IPS DF 6.9 (cell line): ENCODE measurements at regions not wholly inside any gene's neighbourhood (a gene's known extent, or its start where the extent isn't known, plus 50 kb on each side); places are given as distances from the start of the nearest gene placed in this dataset.
"Not testable (repeated sequence)": the region's sequence is repeated elsewhere in the genome, so short reads cannot be mapped to it uniquely, and the experiment has no call there.

ENCODE experiments used
- DNase-seq: peaks from one replicate; pipeline ENCODE4 v3.0.0-alpha.2; 2013; ENCODE audit warnings: low read depth, low spot score
- H3K27ac ChIP-seq: one replicate; pipeline ENCODE4 v1.5.1; 2013; ENCODE audit warnings: low read length, control low read depth
- H3K27me3 ChIP-seq: 2 replicates; pipeline ENCODE4 v1.6.1; 2013; ENCODE audit warnings: mild to moderate bottlenecking, low read length; ENCODE audit not compliant: control insufficient read depth, insufficient read depth
- H3K36me3 ChIP-seq: 2 replicates; pipeline ENCODE4 v1.6.1; 2013; ENCODE audit warnings: low read length; ENCODE audit not compliant: control insufficient read depth, insufficient read depth
- H3K4me1 ChIP-seq: 2 replicates; pipeline ENCODE4 v1.6.1; 2013; ENCODE audit warnings: low read length; ENCODE audit not compliant: control insufficient read depth, insufficient read depth
- H3K4me3 ChIP-seq: 2 replicates; pipeline ENCODE4 v1.5.1; 2013; ENCODE audit warnings: mild to moderate bottlenecking, low read length
- H3K9me3 ChIP-seq: 2 replicates; pipeline ENCODE4 v1.6.1; 2013; ENCODE audit warnings: low read length, inconsistent platforms; ENCODE audit not compliant: control insufficient read depth, insufficient read depth
- WGBS: extraction: QIAGEN DNeasy Blood & Tissue Kit; methylation state at CpG from one replicate; pipeline ENCODE4 v1.1.7; 2013; ENCODE audit warnings: mixed read lengths, missing lambda C conversion rate; ENCODE audit not compliant: insufficient read length, insufficient coverage; 5-methylcytosine and 5-hydroxymethylcytosine counted together

DNA sequence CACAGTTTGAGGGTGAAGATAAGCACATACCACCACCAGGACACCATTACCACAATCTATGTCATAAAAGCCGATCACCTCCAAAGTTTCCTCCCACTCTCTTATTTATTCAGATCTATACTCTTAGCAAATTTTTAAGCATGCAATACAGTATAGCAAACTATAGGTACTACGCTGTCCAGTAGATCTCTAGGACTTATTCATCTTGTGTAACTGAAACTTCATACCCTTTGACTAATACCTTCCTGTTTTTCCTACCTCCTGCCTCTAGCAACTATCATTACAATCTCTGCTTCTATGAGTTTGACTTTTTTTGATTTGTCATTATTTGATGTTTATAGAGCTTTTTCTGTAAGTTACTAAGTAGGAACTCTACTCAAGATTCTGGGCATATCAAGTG is 84.5 kb upstream of the MANSC4 start:
- Histone ChIP-seq H3K27me3 (no peaks in the 10 kb centered on the region), H3K36me3 (no peaks in the 10 kb centered on the region), H3K9me3 (no peaks in the 10 kb centered on the region), H3K27ac (no peak overlapping the region), H3K4me3 (no peak overlapping the region), H3K4me1 (no peaks in the 10 kb centered on the region)
- no CpG with 5 or more reads among the region's 2 CpGs for WGBS
- no peak for DNase-seq

DNA sequence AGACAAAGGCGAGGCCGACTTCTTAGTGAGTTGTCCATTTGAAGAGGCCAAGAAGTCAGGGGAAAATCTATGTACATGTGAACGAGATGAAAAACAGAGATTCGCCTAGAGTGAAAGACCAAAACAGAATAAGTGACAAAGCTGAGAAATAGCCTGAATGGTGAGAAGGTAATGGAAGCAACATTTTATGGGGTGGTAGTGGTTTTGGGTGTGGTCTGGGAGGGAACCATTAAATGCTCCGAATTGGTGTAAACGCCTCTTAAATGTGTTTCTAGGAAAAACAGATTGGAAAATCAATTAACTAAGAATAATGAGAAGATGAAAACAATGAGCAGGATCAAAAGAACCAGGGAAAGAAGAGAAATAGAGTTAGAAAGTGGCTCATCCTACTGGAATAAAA is 83.8 kb upstream of the MANSC4 start:
- no peak overlapping the region for H3K27ac ChIP-seq
- DNase-seq, result no peak
- no peaks in the 10 kb centered on the region for H3K4me1 ChIP-seq
- H3K36me3 ChIP-seq, result no peaks in the 10 kb centered on the region
- no CpG with 5 or more reads among the region's 6 CpGs for WGBS
- no peak overlapping the region for H3K4me3 ChIP-seq
- no peaks in the 10 kb centered on the region for H3K27me3 ChIP-seq
- H3K9me3 ChIP-seq, result no peaks in the 10 kb centered on the region

DNA sequence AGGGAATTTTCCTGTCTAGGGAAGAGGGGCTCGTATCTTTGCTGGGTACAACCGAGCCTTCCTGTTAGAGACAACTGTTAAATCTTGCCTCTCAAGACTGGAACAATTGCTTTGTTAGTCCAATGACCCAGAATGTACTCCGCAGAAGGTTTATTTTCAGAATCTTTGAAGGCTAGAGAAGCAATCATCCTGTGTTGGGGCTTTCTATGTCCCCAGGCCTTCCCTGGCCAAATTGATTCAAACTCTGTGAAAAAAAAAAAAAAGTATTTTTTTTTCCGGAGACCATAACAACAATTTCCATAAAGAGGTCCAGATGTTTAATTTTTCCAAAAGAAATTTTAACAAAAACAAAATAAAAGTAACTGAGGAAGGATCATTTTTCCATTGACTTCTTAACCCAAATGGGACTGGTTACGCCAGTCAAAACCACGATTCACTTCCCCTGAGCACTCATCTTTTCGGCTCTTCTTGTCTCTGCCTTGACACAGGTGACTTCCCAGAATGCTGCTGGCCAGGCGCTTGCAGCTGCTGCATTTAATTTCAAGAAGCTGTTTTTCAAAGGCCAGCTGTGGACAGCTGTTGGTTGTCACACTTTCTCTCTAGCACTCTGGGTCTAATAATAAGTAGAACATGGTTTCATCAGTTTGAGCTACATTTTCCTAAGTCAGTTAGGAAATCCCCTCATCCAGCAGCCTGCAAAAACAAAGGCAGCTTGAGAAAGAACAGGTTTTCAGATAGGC is 81.6 kb upstream of the MANSC4 start:
- Histone ChIP-seq H3K36me3 (no peaks in the 10 kb centered on the region), H3K9me3 (no peaks in the 10 kb centered on the region), H3K27ac (no peak overlapping the region), H3K4me3 (no peak overlapping the region), H3K27me3 (no peaks in the 10 kb centered on the region), H3K4me1 (no peaks in the 10 kb centered on the region)
- DNase-seq, result no peak
- no CpG with 5 or more reads among the region's 8 CpGs for WGBS

- Histone ChIP-seq H3K27ac (no peak overlapping the region), H3K9me3 (no peaks in the 10 kb centered on the region), H3K36me3 (no peaks in the 10 kb centered on the region), H3K4me1 (no peaks in the 10 kb centered on the region), H3K4me3 (no peak overlapping the region), H3K27me3 (no peaks in the 10 kb centered on the region)
- DNase-seq, result no peak
- no CpG with 5 or more reads among the region's 4 CpGs for WGBS
These were observed 79.6 kb upstream of the MANSC4 start for GRCh38 chr12:27859648-27860047.

- H3K27ac ChIP-seq, DNase-seq, H3K36me3 ChIP-seq, H3K27me3 ChIP-seq, H3K9me3 ChIP-seq, H3K4me3 ChIP-seq, H3K4me1 ChIP-seq: not testable (repeated sequence)
These were observed 77.0 kb upstream of the MANSC4 start for GRCh38 chr12:27857006-27857405.

- Histone ChIP-seq H3K27me3 (no peaks in the 10 kb centered on the region), H3K9me3 (no peaks in the 10 kb centered on the region), H3K4me1 (no peaks in the 10 kb centered on the region), H3K36me3 (no peaks in the 10 kb centered on the region), H3K27ac (no peak overlapping the region), H3K4me3 (no peak overlapping the region)
- no peak for DNase-seq
- WGBS, result 100% methylated on average over 1 of the region's 3 CpGs
These were observed 72.7 kb upstream of the MANSC4 start for GRCh38 chr12:27852742-27853141.
